ENCODE measurements at regions not wholly inside any gene's neighbourhood (a gene's known extent, or its start where the extent isn't known, plus 50 kb on each side); places are given as distances from the start of the nearest gene placed in this dataset.
"Not testable (repeated sequence)": the region's sequence is repeated elsewhere in the genome, so short reads cannot be mapped to it uniquely, and the experiment has no call there.

GRCh38 chr22:12541412-12542170 lies 2986.4 kb upstream of the OR11H1 start:
- not testable (repeated sequence) for DNase-seq (ENCODE audit: low spot score); H3K27ac Mint-ChIP-seq

GRCh38 chr22:12553366-12553765 lies 2974.6 kb upstream of the OR11H1 start:
- H3K27me3 Mint-ChIP-seq (ENCODE audit: low read depth); H3K4me3 Mint-ChIP-seq; H3K27ac Mint-ChIP-seq; H3K4me1 Mint-ChIP-seq (ENCODE audit: low read depth); DNase-seq (ENCODE audit: low spot score); H3K9me3 Mint-ChIP-seq; H3K36me3 Mint-ChIP-seq (ENCODE audit: low read depth): not testable (repeated sequence)

More at GRCh38 chr22:12541412-12542170, 2986.4 kb upstream of the OR11H1 start:
- not testable (repeated sequence) for H3K27me3 Mint-ChIP-seq (ENCODE audit: low read depth); H3K4me1 Mint-ChIP-seq (ENCODE audit: low read depth); H3K4me3 Mint-ChIP-seq; H3K36me3 Mint-ChIP-seq (ENCODE audit: low read depth); H3K9me3 Mint-ChIP-seq

GRCh38 chr22:12554648-12555192 lies 2973.3 kb upstream of the OR11H1 start:
- H3K4me1 Mint-ChIP-seq (ENCODE audit: low read depth); H3K9me3 Mint-ChIP-seq; H3K4me3 Mint-ChIP-seq; DNase-seq (ENCODE audit: low spot score); H3K27me3 Mint-ChIP-seq (ENCODE audit: low read depth); H3K27ac Mint-ChIP-seq; H3K36me3 Mint-ChIP-seq (ENCODE audit: low read depth): not testable (repeated sequence)

- not testable (repeated sequence) for H3K27me3 Mint-ChIP-seq (ENCODE audit: low read depth); H3K27ac Mint-ChIP-seq; DNase-seq (ENCODE audit: low spot score); H3K36me3 Mint-ChIP-seq (ENCODE audit: low read depth); H3K9me3 Mint-ChIP-seq; H3K4me1 Mint-ChIP-seq (ENCODE audit: low read depth); H3K4me3 Mint-ChIP-seq
Observed at GRCh38 chr22:12571500-12571899, 2956.5 kb upstream of the OR11H1 start.

GRCh38 chr22:12579655-12580054 lies 2948.3 kb upstream of the OR11H1 start:
- H3K4me3 Mint-ChIP-seq; H3K4me1 Mint-ChIP-seq (ENCODE audit: low read depth); H3K36me3 Mint-ChIP-seq (ENCODE audit: low read depth): not testable (repeated sequence)

GRCh38 chr22:12584457-12584856 lies 2943.5 kb upstream of the OR11H1 start:
- H3K27ac Mint-ChIP-seq; H3K9me3 Mint-ChIP-seq; DNase-seq (ENCODE audit: low spot score); H3K4me3 Mint-ChIP-seq; H3K27me3 Mint-ChIP-seq (ENCODE audit: low read depth); H3K36me3 Mint-ChIP-seq (ENCODE audit: low read depth); H3K4me1 Mint-ChIP-seq (ENCODE audit: low read depth): not testable (repeated sequence)

More at GRCh38 chr22:12579655-12580054, 2948.3 kb upstream of the OR11H1 start:
- not testable (repeated sequence) for DNase-seq (ENCODE audit: low spot score); H3K27me3 Mint-ChIP-seq (ENCODE audit: low read depth); H3K9me3 Mint-ChIP-seq; H3K27ac Mint-ChIP-seq

GRCh38 chr22:12584874-12585273 lies 2943.1 kb upstream of the OR11H1 start:
- not testable (repeated sequence) for H3K4me3 Mint-ChIP-seq; H3K4me1 Mint-ChIP-seq (ENCODE audit: low read depth); H3K36me3 Mint-ChIP-seq (ENCODE audit: low read depth); DNase-seq (ENCODE audit: low spot score); H3K27ac Mint-ChIP-seq; H3K27me3 Mint-ChIP-seq (ENCODE audit: low read depth)
- peaks cover 11% of the 10 kb centered on the region for H3K9me3 Mint-ChIP-seq

GRCh38 chr22:12595724-12596123 lies 2932.3 kb upstream of the OR11H1 start:
- not testable (repeated sequence) for H3K4me1 Mint-ChIP-seq (ENCODE audit: low read depth); H3K4me3 Mint-ChIP-seq; H3K27me3 Mint-ChIP-seq (ENCODE audit: low read depth); DNase-seq (ENCODE audit: low spot score); H3K27ac Mint-ChIP-seq; H3K36me3 Mint-ChIP-seq (ENCODE audit: low read depth)
- H3K9me3 Mint-ChIP-seq, result peaks cover 65% of the 10 kb centered on the region

GRCh38 chr22:12597778-12598177 lies 2930.2 kb upstream of the OR11H1 start:
- not testable (repeated sequence) for H3K27ac Mint-ChIP-seq; H3K27me3 Mint-ChIP-seq (ENCODE audit: low read depth); H3K4me1 Mint-ChIP-seq (ENCODE audit: low read depth); H3K36me3 Mint-ChIP-seq (ENCODE audit: low read depth); H3K4me3 Mint-ChIP-seq; DNase-seq (ENCODE audit: low spot score)
- peaks cover 71% of the 10 kb centered on the region for H3K9me3 Mint-ChIP-seq

- not testable (repeated sequence) for H3K27me3 Mint-ChIP-seq (ENCODE audit: low read depth); DNase-seq (ENCODE audit: low spot score); H3K36me3 Mint-ChIP-seq (ENCODE audit: low read depth); H3K27ac Mint-ChIP-seq; H3K4me1 Mint-ChIP-seq (ENCODE audit: low read depth); H3K4me3 Mint-ChIP-seq
- H3K9me3 Mint-ChIP-seq, result peaks cover 75% of the 10 kb centered on the region
Observed at GRCh38 chr22:12601510-12601869, 2926.5 kb upstream of the OR11H1 start.

- Mint-ChIP-seq H3K9me3 (peaks cover 77% of the 10 kb centered on the region), H3K4me1 (ENCODE audit: low read depth) (no peaks in the 10 kb centered on the region), H3K4me3 (no peak overlapping the region), H3K27me3 (ENCODE audit: low read depth) (no peaks in the 10 kb centered on the region), H3K27ac (no peak overlapping the region), H3K36me3 (ENCODE audit: low read depth) (peaks cover 2% of the 10 kb centered on the region)
- DNase-seq (ENCODE audit: low spot score), result no peak
Observed at GRCh38 chr22:12601870-12602779, 2925.9 kb upstream of the OR11H1 start.

GRCh38 chr22:12603399-12603798 lies 2924.6 kb upstream of the OR11H1 start:
- DNase-seq (ENCODE audit: low spot score); H3K4me1 Mint-ChIP-seq (ENCODE audit: low read depth); H3K36me3 Mint-ChIP-seq (ENCODE audit: low read depth); H3K4me3 Mint-ChIP-seq; H3K27ac Mint-ChIP-seq; H3K27me3 Mint-ChIP-seq (ENCODE audit: low read depth): not testable (repeated sequence)
- H3K9me3 Mint-ChIP-seq, result peaks cover 76% of the 10 kb centered on the region

GRCh38 chr22:12603833-12604232 lies 2924.2 kb upstream of the OR11H1 start:
- H3K4me1 Mint-ChIP-seq (ENCODE audit: low read depth); H3K4me3 Mint-ChIP-seq; H3K27me3 Mint-ChIP-seq (ENCODE audit: low read depth); H3K27ac Mint-ChIP-seq; DNase-seq (ENCODE audit: low spot score); H3K36me3 Mint-ChIP-seq (ENCODE audit: low read depth): not testable (repeated sequence)
- peaks cover 76% of the 10 kb centered on the region for H3K9me3 Mint-ChIP-seq

- not testable (repeated sequence) for H3K27ac Mint-ChIP-seq; H3K27me3 Mint-ChIP-seq (ENCODE audit: low read depth); H3K36me3 Mint-ChIP-seq (ENCODE audit: low read depth); DNase-seq (ENCODE audit: low spot score); H3K4me1 Mint-ChIP-seq (ENCODE audit: low read depth); H3K4me3 Mint-ChIP-seq
- H3K9me3 Mint-ChIP-seq, result peaks cover 60% of the 10 kb centered on the region
Observed at GRCh38 chr22:12608454-12608853, 2919.5 kb upstream of the OR11H1 start.

Measured in T-helper 2 cell treated with Interferon-gamma antibody and Interleukin-4, amounts not matched to agents 5 μg/mL and 100 μg/mL, for 36 hours (primary cell).